ENCODE measurements at regions not wholly inside any gene's neighbourhood (a gene's known extent, or its start where the extent isn't known, plus 50 kb on each side); places are given as distances from the start of the nearest gene placed in this dataset.

GRCh38 chr6:170094686-170095272, 196.1 kb downstream of the DLL1 start:
- TF ChIP-seq CTCF (IDR thresholded peaks at IDR 0.05; ENCODE audit: extremely low read depth, insufficient read depth, missing control alignments) = no peak
- DNase-seq (ENCODE audit: low spot score) = no peak
- in situ Hi-C loops (cut with MboI; ENCODE audit: low pct_unique_long_range_greater_than_20kb, low sequenced_read_pairs, unreplicated experiment) = no loop called here

DNA sequence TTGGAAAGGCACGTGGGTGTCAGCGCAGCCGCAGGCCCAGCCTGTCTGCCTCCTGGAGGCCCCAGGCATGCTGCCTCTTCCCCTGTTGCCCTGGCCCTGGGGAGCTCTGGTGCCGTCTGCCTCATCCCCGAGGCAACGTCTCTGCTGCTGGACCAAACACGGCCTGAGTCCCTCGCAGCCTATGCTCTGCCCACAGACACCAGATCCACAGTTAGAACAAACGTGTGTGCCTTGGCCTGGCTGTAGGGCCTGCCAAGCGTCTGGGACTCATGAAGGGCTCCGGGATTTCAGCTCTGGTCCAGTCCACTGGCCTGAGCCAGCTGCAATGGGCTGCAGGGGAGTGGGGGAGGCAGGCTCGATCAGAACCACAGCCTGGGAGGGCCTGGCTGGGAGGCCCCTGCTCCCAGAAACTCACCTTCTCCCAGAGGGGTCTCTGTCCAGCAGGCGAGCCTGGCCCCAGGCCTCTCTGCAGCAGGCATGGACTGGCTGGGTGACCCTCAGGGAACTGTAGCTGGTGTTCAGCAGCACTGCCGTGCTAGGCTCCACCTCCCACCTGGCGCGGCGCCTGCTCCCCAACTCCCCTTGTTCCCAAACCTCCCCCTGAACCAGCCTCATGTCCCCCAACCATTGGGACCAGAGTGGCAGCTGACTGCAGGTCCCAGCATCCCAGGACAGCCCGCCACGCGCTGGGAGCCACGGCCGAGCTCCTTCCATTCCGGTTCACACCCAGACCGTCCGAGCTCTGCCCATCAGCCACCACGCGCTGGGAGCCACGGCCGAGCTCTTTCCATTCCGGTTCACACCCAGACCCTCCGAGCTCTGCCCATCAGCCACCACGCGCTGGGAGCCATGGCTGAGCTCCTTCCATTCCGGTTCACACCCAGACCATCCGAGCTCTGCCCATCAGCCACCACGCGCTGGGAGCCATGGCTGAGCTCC, 197.0 kb downstream of the DLL1 start:
- in situ Hi-C loops (cut with MboI; ENCODE audit: low pct_unique_long_range_greater_than_20kb, low sequenced_read_pairs, unreplicated experiment) = no loop called here
- no peak for DNase-seq (ENCODE audit: low spot score)
- no peak for TF ChIP-seq CTCF (IDR thresholded peaks at IDR 0.05; ENCODE audit: extremely low read depth, insufficient read depth, missing control alignments)

DNA sequence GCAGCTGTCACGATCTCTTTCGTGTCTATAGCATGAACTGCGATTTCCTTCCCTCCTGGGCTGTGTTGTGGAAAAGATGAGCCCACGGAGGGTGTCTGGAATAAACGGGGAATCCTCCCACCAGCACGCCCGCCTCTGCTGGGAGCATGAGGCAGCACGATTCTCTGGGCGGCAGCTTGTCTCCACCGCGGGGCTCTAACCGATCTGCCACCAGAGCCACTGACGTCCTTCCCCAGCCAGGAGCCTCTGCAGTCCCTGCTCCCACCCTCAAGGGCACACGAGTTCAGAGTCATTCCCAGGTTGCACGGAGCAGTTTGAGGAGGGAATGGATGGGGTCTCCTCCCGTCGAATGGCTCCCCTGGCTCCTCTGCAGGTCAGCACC, 197.6 kb downstream of the DLL1 start:
- in situ Hi-C loops (cut with MboI; ENCODE audit: low pct_unique_long_range_greater_than_20kb, low sequenced_read_pairs, unreplicated experiment) = no loop called here
- DNase-seq (ENCODE audit: low spot score) = no peak
- TF ChIP-seq CTCF (IDR thresholded peaks at IDR 0.05; ENCODE audit: extremely low read depth, insufficient read depth, missing control alignments) = no peak

DNA sequence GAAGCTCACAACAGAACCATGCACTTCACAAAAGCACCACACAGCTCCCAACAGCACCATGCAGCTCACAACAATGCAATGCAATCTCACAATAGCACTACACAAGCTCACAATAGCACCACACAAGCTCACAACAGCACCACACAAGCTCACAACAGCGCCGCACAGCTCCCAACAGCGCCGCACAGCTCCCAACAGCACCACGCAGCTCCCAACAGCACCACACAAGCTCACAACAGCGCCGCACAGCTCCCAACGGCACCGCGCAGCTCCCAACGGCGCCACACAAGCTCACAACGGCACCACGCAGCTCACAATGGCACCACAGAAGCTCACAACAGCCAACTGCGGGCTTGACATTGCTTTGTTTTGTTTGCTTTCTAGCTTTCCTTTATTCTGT, 198.1 kb downstream of the DLL1 start:
- in situ Hi-C loops (cut with MboI; ENCODE audit: low pct_unique_long_range_greater_than_20kb, low sequenced_read_pairs, unreplicated experiment) = no loop called here
- no peak for DNase-seq (ENCODE audit: low spot score)
- TF ChIP-seq CTCF (IDR thresholded peaks at IDR 0.05; ENCODE audit: extremely low read depth, insufficient read depth, missing control alignments) = no peak

- in situ Hi-C loops (cut with MboI; ENCODE audit: low pct_unique_long_range_greater_than_20kb, low sequenced_read_pairs, unreplicated experiment) = no loop called here
- TF ChIP-seq CTCF (IDR thresholded peaks at IDR 0.05; ENCODE audit: extremely low read depth, insufficient read depth, missing control alignments) = no peak
- DNase-seq (ENCODE audit: low spot score) = no peak
These were observed 199.0 kb downstream of the DLL1 start for GRCh38 chr6:170091639-170092579.

DNA sequence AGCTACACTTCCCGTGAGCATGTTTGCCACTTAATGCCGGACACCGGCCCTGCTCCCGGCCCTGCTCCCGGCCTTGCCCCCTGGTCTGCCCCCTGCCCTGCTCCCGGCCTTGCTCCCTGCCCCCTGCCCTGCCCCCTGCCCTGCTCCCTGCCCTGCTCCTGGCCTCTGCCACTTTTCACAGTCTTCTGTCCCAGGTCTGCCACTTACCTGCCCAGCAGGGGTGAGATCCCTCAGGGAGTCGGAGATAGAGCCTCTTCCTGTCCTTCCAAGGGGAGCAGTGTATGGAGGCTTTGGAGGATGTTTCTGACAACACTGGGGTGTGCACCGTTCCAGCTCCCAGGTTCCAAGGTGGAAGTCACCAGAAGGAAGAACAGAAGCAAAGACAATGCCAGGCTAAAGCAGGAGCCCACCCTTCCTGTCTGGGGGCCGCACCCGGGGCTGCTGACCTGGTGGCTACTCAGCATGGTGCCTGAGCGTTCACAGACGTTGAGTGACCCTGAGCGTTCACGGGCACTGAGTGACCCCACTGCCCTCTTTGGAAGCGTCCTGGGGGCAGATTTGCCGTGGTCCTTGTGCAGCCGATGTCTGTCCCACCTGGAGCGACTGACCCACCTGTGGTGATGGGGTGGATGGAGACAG, 199.8 kb downstream of the DLL1 start:
- no peak for DNase-seq (ENCODE audit: low spot score)
- no peak for TF ChIP-seq CTCF (IDR thresholded peaks at IDR 0.05; ENCODE audit: extremely low read depth, insufficient read depth, missing control alignments)
- in situ Hi-C loops (cut with MboI; ENCODE audit: low pct_unique_long_range_greater_than_20kb, low sequenced_read_pairs, unreplicated experiment) = no loop called here

Measured in GM13977 (cell line).